ENCODE measurements at regions not wholly inside any gene's neighbourhood (a gene's known extent, or its start where the extent isn't known, plus 50 kb on each side); places are given as distances from the start of the nearest gene placed in this dataset.
"Not testable (repeated sequence)": the region's sequence is repeated elsewhere in the genome, so short reads cannot be mapped to it uniquely, and the experiment has no call there.

DNA sequence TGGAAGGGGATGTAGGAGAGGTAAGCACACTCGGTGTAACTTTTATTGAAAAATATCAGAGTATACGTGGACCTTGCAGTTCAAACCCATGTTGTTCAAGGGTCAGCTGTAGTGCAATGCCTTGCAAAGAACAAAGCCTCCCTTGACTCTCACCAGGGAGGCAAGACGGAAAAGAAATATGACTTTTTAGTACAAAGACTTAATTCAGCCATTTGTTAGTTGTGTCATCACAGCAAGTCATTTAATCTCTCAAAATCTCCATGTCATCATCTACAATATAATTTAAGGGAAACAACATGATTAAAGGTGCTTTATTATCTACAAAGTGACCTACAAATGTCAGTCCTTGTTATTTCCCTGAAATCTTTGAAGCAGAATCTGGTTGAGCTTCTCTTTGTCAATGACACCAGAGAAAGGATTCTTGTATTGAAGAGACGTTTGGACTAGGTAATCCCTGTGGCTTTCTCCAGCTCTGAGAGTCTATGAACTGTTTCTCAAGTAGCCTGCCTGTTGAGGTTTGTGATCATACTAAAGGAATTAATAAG lies 502.8 kb downstream of the REEP3 start:
- DNase-seq (ENCODE audit: low spot score): no peak

DNA sequence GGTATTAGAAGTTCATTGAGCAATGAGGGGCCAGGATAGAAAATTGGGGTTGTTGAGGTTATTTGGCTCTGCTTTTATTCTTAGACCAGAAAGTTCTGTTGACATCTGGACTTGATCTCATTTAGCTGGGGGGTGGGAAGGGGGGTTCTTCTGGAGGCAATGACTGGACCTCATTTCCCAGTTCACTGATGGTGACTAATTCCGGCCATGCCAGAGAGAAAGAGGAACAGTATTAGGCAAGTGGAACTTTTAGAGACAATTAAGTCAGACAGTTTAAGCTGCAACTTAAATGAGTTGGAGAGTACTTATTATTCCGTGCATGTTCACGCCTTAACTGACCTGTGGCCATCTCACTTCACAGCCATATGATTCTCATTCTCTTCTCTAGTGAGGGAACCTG lies 512.5 kb downstream of the REEP3 start:
- DNase-seq (ENCODE audit: low spot score): no peak

DNA sequence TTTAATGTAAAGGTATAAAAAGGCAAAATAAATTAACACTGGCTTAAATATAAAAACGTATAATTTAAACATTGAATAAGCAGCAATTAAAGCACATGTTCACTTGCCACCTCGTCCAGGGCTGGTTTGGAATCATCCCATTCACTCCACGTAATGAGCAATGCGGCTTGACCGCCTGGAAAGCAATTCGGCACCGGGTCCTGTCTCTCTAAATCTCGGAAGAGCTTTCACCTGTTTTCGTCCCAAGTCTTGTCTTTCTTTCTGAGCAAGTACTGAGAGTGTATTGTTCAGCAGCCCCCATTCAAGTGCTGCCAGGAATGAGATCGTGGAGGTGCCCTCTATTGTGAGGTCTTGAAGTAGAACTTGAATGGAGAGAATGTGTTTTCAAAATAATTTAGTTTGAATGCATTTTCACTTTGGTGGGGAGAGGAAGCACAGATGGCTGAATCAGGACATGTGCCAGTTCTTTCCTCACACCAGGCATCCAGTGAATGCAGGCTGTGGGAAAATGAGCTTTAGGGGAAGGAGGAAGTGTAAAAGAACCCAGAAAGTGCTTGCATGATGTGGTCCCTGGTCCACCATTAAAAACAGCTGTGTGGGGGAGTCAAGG lies 515.2 kb downstream of the REEP3 start:
- DNase-seq (ENCODE audit: low spot score): no peak

DNA sequence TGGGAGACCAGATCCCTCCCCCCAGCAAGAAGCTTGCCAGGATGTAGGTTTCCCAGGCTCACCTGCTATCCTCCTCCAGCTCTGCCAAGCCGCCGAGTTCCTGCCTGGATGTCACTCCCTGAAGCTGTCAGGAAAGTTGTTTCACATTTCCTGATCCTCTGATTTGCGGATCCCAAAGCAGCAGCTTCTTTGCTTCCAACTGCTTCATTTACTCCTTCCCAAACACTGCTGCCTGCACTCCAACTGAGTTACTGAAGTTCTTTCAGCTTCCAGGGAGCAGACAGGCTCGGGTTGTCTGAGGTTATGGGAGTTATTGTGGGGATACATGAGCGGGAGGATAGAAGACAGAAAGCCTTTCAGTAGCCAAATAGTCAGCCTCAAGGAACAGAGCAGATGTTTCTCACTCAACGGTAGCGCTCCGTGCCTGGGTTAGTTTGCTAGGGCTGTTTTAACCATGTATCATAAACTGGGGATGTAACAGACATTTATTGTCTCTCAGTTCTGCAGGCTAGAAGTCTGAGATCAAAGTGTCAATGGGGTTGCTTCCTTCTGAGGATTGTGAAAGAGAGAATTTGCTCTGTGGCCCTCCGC lies 516.0 kb downstream of the REEP3 start:
- DNase-seq (ENCODE audit: low spot score): no peak

DNA sequence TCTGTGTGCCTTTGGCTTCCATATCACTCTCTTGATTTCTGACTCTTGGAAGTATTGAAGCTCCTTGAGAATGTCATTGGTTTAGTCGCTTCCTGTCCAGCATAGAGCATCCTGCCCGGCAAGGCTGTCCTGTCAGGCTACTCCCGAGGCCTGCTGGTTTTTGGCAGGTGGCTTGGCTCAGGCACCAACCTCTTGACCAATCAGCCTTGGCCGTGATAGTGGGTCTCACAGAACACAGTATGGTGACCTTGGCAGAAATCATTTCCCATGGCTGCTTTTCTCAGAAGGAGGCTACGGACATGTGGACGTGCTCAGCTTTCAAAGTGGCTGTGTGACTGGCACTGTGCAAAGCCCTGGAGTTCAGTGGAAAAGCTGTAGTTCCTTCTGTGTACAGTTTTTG lies 516.9 kb downstream of the REEP3 start:
- DNase-seq (ENCODE audit: low spot score): no peak

DNA sequence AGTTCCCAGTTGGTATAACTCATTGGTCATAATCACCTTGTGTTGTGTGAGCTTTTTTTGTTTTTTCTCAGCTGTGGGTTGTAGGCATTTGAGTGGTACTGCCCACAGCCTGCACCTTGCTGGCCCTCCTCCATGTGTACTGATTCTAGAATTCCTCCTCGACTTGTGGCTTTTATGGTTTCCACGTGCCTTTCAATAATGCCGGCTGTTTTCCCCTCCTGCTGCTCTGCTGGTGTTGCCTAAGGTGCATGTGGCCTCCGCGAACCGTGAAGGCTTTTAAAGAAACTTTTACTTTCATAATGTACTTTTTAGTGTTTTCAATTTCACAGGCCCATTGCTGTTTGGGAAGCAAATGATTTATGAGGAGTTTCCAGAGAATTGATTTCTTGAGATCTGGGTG lies 518.0 kb downstream of the REEP3 start:
- DNase-seq (ENCODE audit: low spot score): no peak

DNA sequence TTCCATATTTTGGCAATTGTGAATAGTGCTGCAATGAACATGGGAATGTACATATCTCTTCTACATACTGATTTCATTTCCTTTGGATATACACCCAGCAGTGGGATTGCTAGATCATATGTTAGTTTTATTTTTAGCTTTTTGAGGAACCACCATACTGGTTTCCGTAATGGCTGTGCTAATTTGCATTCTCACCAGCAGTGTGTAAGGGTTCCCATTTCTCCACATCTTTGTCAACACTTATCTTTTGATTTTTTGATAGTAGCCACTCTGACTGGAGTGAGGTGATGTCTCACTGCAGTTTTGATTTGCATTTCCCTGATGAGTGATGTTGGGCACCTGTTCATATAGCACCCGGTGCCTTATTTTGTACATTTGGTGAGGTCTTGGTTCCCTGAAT lies 519.6 kb downstream of the REEP3 start:
- no peak for DNase-seq (ENCODE audit: low spot score)

DNA sequence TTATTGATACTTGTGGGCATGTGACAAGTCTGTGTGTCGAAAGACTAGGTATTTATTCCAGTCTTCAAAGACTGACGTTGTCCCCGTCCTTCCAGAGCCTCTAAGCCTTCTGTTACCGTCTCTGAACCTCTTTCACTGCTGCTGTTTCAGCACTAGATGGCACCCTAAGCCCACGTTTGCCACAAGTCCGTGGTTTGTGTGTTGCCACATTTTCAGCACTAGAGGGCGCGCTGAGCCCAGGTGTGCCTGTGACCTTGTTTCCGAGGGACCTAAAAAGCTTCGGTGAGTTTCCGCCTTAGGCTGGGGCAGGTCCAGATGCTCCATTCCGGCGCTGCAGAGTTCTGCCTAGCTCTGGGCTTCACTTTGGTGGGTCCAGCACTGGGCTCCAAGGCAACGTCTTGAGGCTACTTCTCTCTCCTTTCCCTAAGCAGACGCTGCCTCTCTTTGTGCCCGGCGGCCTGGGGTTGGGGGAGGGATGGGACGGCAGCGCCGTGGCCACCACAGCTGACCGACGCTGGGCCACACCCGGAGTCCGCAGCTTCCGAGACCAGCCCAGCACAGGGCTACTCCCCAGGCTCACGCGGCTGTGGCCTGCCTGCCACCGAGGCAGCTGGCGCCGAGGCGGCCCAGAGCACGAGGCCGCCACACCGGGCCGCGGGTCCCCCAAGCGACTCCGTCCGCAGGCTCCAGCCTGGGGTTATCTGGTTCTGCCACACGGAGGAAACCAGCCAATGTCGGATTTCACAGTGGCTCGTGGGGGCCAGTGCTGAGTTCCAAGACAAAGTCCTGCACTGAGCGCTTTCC lies 520.2 kb downstream of the REEP3 start:
- DNase-seq (ENCODE audit: low spot score): peak; percentile 45

DNA sequence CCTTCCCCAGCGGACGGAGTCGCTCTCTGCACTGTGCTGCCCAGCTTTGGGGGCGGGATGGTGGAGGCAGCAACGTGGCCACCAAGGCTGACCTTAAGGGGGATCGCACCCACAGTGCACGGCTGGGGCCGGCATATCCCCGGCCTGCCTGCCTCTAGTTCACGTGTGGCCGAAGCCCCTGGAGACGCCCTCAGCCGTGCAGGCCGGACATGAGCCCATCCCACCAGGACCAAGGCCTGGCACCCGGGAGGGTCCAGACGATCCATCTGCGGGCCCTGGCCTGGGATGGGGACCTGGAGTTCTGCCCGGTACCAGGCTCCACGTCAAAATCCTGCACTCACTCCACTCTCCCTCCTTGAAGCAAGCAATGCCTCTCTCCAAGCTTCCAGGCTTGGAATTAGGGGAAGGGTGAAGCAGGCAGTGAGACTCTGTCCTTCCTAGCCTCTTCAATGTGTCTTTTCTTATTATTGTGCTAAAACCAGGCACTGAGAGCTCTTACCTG lies 520.8 kb downstream of the REEP3 start:
- no peak for DNase-seq (ENCODE audit: low spot score)

DNA sequence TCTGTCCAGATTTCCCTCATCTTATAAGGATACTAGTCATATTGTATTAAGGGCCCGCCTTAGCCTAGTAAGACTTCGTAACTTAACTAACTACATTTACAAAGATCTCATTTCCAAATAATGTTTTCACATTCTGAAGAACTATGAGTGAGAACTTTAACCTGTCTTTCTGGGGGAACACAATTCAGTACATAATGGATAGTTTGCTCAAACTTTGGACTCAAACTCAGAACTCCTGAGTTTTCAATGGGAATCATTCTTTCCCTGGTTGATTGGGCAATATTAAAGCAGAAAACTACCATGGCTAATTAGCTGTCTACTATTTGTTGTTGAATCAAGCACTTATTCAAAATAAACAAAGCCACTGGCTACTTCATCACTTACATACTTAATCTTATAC lies 522.9 kb downstream of the REEP3 start:
- DNase-seq (ENCODE audit: low spot score): no peak

DNA sequence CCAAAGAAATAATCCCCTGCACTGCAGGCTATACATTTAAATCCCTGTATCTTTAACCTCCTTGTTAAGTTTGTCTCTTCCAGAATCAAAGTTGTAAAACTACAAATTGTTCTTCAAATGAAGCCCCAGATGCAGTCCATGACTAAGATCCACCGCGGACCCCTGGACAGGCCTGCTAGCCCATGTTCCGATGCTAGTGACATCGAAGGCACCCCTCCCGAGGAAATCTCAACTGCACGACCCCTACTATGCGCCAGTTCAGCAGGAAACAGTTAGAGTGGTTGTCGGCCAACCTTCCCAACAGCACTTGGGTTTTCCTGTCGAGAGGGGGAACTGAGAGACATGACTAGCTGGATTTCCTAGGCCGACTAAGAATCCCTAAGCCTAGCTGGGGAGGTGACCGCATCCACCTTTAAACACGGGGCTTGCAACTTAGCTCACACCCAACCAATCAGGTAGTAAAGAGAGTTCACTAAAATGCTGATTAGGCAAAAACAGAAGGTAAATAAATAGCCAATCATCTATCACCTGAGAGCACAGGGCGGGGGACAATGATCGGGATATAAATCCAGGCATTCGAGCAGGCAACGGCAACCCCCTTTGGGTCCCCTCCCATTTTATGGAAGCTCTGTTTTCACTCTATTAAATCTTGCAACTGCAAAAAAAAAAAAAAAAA lies 523.9 kb downstream of the REEP3 start:
- DNase-seq (ENCODE audit: low spot score): not testable (repeated sequence)

DNA sequence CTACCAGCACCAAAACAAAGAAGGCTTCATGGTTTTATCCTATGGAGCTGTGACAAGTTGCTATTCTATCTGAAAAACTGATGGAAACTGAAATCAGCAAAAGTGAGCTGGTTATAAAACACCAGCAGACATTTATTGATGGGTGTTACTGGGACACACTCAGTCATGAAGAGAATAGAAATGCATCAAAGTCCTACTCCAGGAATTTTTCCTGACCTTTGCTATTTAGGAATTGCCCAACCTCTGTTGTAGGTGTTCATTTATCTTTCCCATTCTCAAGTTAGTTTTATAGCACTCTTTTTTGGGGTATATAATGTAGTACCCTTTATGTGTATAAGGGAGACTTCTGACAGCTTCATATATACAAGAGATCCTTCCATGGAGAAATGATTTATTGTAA lies 533.2 kb downstream of the REEP3 start:
- DNase-seq (ENCODE audit: low spot score): no peak

DNA sequence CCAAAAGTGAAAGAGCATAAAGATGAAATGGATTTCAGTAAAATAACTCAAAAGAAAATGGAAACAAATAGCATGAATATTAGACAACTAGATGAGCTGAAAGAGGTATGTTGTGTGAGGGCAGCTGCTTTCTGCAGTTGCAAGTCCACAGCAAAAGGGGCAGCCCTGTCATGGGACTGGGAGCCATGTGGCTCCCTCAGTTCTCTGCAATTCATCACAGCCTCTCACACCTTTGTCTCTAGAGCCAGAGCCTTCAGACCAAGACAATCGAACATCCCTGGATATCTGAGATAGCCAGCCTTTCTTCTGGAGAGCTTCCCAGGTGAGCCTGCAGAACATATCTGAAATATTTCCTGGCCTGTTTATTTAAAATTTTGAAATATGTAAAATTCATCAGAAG lies 538.7 kb downstream of the REEP3 start:
- DNase-seq (ENCODE audit: low spot score): no peak

DNA sequence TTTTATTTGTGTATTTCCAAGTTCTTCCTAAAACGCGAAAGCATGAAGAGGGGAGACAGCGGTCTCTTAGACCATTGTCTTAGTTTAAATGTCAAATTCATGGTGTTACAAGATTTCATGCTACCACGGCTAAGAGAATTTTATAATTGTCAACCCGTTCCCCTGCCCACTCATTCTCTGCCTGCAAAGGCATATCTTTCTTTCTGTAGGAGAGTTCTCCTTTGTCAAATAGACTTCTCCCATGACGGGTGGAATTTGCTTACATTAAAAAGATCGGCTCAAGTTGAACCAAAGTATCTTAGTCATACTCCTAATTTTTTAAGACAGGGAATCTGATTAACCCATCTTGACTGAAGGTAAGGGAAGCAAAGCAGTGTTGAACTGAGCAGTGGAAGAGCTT lies 539.2 kb downstream of the REEP3 start:
- no peak for DNase-seq (ENCODE audit: low spot score)

DNA sequence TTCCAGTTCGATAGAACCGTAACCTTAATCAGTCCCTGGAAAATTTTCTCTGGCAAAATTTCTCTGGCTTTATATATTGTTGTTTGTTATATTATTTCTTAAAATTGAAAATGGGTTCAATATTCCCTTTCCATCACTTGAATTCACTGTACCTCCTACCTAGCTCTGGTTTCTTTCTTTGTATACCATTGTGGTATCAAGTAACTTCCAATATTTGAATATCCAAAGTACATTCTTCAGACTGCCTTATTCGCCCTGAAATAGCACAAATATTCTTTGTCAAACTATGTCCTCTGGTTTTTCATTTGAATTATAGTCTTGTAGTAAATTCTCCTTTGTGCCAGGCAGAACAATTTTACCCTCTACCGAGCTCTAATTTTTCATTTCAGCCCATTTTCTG lies 541.6 kb downstream of the REEP3 start:
- no peak for DNase-seq (ENCODE audit: low spot score)

DNA sequence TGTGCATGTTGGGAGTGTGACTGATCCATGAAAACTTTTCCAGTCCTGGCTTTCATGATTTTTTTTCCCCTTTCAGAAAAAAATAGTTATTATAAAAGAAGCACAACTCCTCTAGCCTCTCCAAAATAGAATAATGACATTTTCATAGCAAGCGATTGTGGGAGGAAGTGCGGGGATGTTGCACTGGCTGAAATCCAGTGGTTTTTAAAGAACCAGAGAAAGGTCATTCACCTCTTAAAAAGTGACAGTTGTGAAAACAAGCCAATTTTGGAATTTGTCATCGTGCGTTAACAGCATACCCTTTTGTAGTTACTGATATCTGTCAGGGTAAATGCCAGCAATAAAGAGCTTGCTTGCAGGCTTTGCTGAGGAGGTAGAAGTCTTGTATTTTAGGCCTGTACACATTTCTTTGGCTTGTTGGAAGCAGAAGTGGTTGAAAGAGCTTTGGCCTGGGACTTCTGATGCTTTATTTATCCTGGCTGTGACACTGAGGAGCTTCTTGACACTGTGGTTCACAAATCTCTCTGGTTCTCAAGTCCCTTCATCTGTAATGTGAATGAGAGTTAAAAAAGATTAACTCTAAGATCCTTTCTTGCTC lies 545.9 kb downstream of the REEP3 start:
- DNase-seq (ENCODE audit: low spot score): no peak

DNA sequence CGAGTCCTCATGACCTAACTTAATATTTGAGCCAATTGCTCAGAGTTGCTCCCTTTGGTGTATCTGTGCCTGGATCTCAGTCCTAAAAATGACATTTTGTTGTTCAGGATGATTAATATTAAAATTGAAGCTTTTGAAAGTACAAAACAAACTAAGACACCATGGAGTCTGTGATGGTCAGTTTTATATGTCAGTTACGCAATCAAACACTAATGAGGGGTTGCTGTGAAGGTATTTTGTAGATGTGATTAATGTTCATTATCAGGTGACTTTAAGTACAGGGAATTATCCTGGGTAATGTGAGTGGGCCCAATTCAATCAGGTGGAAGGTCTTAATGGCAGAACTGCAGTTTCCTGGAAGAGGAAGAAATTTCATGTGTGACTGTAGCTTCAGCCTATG lies 546.7 kb downstream of the REEP3 start:
- no peak for DNase-seq (ENCODE audit: low spot score)

DNA sequence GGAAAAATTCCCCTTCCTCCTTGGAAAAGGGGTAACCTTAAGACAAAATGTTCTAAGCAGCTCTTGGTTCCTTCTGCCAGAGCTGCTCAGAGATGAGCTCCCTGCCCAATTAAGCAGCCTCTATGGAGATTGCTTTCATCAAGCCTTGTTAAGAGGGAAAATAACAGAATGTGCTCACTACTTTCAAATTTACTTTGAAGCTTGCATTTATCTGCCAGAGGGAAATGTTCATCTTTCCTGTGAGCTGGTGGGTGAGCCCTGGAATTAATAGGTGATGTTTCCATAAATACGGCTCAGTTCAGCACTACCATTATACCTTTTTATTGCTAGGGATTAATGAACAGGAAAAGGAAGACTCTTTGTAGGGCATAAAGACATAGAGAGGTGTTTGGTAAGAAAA lies 549.0 kb downstream of the REEP3 start:
- DNase-seq (ENCODE audit: low spot score): no peak

DNA sequence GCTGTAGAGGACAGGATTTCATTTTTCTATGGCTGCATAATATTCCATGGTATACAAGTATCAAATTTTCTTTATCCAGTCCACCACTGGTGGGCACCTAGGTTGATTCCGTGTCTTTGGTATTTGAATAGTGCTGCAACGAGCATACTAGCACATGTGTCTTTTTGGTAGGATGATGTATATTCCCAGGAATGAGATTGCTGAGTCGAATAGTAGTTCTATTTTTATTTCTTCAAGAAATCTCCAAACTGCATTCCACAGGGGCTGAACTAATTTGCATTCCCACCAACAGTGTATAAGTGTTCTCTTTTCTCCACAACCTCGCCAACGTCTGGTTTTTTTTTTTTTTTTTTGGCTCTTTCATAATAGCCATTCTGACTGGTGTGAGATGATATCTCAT lies 550.0 kb downstream of the REEP3 start:
- no peak for DNase-seq (ENCODE audit: low spot score)

DNA sequence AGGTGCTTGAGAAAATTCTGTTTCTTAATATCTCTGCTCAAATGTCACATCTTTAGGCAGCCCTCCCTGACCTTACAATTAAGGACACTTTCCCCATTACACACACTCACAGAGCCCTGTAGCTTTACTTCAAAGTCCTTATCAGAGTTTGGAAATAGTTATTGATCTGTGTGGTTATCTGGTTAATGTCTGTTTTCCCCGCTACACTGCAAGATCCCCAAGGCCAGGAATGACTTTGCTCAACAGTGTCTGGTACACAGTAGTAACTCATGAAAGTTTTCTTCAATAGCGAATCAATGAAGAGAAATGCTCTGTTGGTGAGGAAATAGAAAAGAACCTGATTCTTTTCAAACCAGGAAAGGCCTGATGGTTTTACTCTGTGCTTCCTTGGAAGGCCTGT lies 554.4 kb downstream of the REEP3 start:
- no peak for DNase-seq (ENCODE audit: low spot score)

DNA sequence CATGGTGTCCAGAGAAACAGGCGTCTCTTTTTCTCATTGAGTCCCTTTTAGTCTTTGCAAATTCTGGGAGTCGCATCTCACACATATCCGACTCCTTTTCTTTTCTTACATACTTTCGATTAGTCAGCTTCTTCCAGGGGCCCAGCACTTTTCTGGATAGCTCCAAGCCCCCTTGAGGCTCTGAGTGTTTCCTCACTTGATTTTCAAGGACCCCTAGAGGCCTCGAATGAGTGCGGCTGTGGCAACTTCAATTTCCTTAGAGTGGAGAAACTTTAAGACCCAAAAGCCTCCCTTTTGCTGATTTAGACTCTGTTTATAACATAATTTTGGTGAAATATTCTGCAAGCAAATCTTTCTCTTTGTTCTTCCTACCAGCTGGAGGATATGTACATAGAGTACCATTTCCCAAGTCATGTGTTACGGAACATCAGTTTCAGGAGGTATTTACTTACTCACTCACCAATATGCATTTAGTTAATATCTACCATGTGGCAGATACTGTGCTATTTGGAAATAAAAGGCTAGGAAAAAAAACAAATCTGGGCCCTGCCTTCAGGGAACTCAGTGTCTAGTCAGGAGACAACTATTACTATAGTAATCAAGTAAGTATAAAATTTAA lies 555.2 kb downstream of the REEP3 start:
- DNase-seq (ENCODE audit: low spot score): no peak

DNA sequence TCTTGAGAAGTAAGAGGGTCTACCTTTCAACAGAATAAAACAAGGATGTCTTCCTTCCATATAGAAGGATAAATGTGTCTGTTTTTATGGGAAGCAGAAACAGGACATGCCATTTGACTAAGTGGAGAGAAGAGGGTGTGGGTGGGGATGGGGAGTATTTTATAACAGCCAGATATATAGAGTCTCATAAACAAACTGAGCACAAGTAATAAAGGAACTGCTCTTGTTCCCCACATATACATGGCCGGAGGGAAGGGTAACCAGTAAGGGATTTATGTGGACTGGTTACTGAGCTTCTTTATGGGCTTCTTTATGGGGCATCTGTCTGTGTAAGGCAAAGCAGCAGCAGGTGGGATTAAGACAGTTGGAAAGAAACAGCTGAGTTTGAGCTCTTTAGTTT lies 558.1 kb downstream of the REEP3 start:
- DNase-seq (ENCODE audit: low spot score): no peak
